DMS79 (cell line): ENCODE measurements at regions not wholly inside any gene's neighbourhood (a gene's known extent, or its start where the extent isn't known, plus 50 kb on each side); places are given as distances from the start of the nearest gene placed in this dataset.

Source experiments
- DNase-seq: peaks from one replicate; lab custom pipeline; 2025; lab: John Stamatoyannopoulos, UW

GRCh38 chr4:3704669-3705068, 61.5 kb upstream of the ADRA2C start:
- no peak for DNase-seq

DNA sequence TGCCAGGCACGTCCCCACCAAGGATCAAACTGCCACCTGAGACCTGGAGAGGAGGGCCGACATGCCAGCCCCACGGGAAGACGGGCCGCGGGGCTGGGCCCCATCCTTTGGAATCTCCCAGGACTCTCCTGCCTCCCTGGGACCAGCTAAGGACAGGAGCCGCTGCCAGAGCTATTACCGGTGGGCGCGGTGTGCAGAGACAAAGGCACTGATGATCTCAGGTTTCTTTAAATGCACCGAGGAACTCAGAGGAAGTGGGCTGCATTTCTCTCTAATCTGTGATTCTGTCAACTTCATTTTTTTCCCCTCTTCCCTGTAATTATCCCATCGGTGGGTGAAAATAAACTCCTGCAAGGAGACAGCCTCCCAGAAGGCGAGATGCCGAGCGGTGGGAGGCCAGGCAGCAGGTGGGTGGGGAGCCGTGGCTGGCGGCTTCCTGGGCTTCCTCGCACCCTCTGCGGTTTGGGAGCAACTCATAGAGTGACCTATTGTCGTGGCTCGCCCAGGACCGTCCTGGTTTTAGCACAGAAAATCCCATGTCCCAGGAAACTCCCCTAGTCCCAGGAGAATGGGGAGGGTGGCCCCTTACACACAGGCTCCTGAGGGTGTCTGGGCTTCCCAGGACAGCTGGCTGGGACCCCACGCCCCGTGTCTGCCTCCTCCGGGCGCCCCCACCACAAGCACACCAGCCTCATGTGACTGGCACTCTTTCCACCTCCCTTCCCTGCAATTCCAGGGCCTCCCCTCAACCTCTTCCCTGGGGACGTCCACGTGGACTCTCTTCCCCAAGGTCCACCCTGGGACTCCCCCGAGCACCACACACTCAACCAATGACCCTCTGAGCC, 62.3 kb upstream of the ADRA2C start:
- no peak for DNase-seq

- no peak for DNase-seq
These were observed 62.9 kb upstream of the ADRA2C start for GRCh38 chr4:3703343-3703676.

- DNase-seq = no peak
These were observed 63.5 kb upstream of the ADRA2C start for GRCh38 chr4:3702561-3703221.

GRCh38 chr4:3701736-3702560, 64.2 kb upstream of the ADRA2C start:
- DNase-seq = no peak

- no peak for DNase-seq
These were observed 64.9 kb upstream of the ADRA2C start for GRCh38 chr4:3701271-3701734.

- DNase-seq = no peak
These were observed 65.4 kb upstream of the ADRA2C start for GRCh38 chr4:3700736-3701135.

DNA sequence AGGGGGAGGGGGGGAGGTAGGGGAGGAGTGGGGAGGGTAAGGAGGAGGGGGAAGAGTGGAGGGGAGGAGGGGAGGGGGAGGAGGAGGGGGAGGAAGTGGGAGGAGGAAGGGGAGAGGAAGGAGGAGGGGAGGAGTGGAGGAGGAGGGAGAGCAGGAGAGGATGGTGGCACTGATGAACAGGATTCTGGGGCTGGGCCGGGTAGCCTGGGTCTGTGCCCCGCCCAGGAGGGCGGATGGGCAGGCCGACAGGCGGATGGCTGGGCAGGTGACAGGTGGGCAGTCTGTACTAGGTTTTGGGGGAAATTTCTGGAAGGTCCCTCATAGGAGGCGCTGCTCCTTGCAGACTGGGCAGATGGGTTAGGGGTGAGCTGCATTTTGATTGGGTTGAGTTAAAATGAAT, 66.0 kb upstream of the ADRA2C start:
- DNase-seq = no peak

GRCh38 chr4:3699678-3700077, 66.5 kb upstream of the ADRA2C start:
- no peak for DNase-seq

DNA sequence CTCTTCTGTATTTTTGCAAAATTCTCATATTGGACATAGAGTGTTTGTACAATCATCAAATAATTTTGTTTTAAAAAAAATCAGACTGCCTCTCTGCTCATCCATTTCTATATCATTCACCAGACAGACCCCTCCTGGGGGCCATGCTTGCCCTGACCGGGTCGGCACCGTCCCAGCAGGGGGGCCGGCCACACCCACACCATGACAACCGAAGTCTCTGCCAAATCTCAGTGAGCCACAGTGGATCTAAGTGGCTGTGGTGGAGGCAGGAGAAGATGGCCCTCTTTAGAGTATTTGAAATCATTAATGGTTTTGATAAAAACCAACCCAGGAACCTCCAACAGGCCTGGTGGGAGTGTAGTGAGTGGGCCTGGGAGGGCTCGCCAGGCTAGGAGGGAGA, 66.9 kb upstream of the ADRA2C start:
- no peak for DNase-seq

DNA sequence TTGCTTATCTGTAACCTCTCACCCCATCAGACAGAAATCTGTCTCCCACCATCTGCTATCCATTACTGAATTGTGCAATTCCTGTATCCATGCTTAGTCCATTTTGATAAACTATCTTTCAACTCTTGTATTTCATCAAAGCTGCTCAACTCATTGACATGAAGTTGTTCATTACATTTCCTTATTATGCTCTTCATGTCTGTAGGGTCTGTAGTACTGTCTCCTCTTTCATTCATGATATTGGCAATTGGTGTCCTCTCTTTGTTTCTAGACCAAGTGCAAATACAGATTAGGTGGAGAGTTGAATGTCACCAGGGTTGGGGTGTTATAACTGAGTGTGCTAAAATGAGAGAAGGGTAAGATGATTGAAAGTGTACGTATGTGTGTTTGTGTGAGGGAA, 69.2 kb upstream of the ADRA2C start:
- no peak for DNase-seq

DNA sequence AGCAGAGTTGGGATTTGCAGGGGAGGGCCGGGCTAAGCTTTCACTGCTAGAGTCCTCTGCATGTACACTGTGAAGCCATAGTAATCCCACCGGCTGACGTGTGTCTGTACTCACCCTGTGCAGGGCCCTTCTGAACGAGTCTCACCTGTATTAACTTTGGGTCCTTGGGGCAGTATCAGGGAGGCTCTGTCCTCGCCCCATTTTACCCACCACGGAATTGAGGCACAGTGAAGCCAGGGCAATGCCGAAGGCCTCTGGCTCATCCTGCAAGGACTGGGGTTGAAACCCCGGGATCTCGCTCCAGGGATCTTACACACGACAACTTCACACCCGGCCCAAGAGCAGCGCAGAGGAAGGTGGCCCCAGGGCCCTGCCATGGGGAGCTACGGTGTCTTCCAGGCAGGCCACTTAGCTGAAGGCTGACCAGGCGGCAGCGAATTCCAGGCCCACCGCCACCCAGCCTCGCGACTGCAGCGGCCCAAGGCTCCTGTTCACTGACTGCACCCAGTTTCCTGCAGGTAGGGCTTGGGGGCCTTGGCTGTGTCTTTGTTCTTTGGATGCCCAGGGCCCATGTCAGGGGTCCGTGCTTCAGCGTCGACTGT, 75.5 kb upstream of the ADRA2C start:
- no peak for DNase-seq

- no peak for DNase-seq
These were observed 76.3 kb upstream of the ADRA2C start for GRCh38 chr4:3689576-3690550.

GRCh38 chr4:3689006-3689405, 77.2 kb upstream of the ADRA2C start:
- no peak for DNase-seq

GRCh38 chr4:3688018-3688998, 77.9 kb upstream of the ADRA2C start:
- no peak for DNase-seq

DNA sequence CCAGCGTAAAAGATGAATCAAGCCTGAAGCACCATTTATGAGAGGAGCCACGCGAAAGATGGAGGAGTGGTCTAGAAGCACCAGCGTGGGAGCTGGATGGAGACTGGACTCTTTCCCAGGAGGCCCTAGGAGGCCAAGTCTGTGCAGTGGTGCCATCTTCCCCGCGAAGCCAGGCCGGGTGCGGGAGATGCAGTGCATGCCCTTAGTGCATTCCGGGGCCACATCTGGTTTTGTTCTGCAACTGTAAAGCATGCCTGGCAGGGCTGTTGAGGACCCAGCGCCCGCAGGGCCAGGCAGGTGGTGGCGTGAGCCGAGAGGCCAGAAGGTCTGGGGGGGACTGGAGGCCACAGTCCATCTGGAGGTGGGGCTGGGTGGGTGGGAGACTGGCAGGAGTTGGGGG, 78.6 kb upstream of the ADRA2C start:
- no peak for DNase-seq

GRCh38 chr4:3686753-3687152, 79.4 kb upstream of the ADRA2C start:
- DNase-seq = no peak

DNA sequence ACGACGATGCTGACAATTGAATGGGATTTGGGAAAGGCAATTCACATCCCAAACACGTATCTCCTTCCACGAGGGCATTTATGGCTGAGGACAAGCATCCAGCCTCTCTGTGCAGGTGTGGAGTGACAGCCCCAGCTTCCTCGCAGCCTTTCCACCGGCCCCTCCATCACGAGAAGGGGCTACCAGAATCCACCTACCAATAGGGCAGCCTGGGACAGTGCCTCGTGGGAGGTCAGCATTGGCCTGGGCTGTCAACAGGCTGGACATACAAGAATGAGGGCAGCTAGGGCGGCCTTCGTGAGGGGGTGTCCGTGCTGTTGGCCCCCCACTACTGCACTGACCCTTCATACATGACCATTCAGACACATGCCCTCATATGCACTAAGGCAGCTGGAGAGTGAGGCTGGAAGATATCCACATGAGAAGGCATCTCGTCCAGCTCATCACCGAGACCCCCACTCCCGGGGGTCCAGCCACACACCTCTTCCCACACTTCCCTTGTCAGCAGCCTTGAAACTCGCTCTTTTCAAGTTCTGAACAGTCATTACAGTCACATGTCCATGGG, 81.0 kb upstream of the ADRA2C start:
- DNase-seq = no peak

DNA sequence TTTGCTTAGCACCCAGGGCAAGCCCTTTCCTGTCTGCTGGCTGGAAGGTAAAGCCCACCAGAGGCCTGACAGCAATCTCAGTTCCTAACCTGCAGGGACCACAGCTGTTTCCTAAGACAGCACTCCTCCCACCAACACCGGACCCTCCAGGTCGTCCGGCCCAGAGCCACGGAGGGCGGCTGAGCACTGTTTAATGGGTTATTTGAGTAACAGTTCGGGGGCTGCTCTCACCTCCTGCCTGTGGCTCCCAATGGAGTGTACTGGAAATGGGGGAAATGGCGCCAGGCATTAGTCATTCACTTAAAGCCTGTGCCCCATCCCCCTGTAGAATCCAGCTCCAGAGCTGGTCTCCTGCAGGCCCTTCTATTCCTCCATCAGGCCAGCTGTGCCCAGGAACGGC, 81.6 kb upstream of the ADRA2C start:
- no peak for DNase-seq
